Epithelial cell of esophagus (primary cell): ENCODE measurements at regions not wholly inside any gene's neighbourhood (a gene's known extent, or its start where the extent isn't known, plus 50 kb on each side); places are given as distances from the start of the nearest gene placed in this dataset.

Experiments used
- DNase-seq: peaks from one replicate; pipeline ENCODE4 v3.0.0; 2010; ENCODE audit warnings: low read depth
- H3K4me3 ChIP-seq: 2 replicates; pipeline ENCODE4 v1.5.1; 2011; ENCODE audit warnings: mild to moderate bottlenecking, low read length, control low read depth
- CTCF ChIP-seq: IDR thresholded peaks from 2 replicates; pipeline ENCODE4 v1.5.1; 2011; ENCODE audit warnings: low read depth, mild to moderate bottlenecking, low read length, control low read depth, inconsistent platforms; ENCODE audit not compliant: insufficient read depth; ENCODE audit errors: missing control alignments

- DNase-seq: peak; percentile 85
- TF ChIP-seq CTCF: no peak
- H3K4me3 ChIP-seq: no peak overlapping the region
Observed at GRCh38 chr3:124510290-124510689, 220.0 kb upstream of the UMPS start.

GRCh38 chr3:124512881-124513609, 217.2 kb upstream of the UMPS start:
- DNase-seq: no peak
- no peak for TF ChIP-seq CTCF
- H3K4me3 ChIP-seq: no peak overlapping the region

DNA sequence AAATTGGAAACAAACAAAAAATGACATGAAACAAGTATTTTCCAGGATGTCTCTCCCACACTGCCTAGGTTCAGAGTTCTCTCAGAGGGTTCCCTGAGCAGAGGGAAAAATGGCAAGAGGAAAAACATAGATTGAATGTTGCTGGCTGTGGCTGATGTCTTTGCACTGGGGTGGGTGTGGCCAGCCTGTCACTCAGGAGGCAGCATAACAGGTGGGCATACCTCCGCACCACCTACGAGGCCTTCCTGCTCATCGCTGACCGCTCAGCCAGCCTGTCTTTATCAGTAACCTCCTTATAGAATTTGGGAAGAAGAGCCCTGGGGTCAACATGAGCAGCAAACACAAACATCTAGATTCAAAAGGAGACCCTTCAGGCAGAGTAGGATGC, 216.6 kb upstream of the UMPS start:
- no peak for DNase-seq
- TF ChIP-seq CTCF: no peak
- no peak overlapping the region for H3K4me3 ChIP-seq

GRCh38 chr3:124514683-124515082, 215.6 kb upstream of the UMPS start:
- DNase-seq: peak; percentile 49
- TF ChIP-seq CTCF: no peak
- H3K4me3 ChIP-seq: no peak overlapping the region

GRCh38 chr3:124516333-124516732, 213.9 kb upstream of the UMPS start:
- no peak for TF ChIP-seq CTCF
- no peak for DNase-seq
- no peak overlapping the region for H3K4me3 ChIP-seq

DNA sequence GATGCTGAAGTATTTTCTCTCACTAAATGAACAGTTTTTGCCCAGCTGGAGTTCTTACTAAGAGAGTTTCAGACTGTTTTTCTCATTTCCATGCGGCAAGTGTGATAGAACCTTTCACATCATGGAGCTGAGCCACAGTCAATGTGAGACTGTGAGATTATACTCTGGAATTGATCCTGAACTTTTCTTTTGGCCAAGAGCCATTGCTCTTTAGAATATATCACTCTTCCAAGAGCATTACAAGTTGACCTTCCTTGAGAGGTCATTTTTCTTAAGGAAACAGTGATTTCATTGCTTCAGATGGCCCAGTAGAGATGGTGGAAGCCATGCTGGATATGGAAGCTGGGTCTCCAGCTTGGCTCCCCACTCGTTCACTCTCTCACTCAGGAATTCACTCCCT, 212.9 kb upstream of the UMPS start:
- no peak for TF ChIP-seq CTCF
- H3K4me3 ChIP-seq: no peak overlapping the region
- DNase-seq: no peak

DNA sequence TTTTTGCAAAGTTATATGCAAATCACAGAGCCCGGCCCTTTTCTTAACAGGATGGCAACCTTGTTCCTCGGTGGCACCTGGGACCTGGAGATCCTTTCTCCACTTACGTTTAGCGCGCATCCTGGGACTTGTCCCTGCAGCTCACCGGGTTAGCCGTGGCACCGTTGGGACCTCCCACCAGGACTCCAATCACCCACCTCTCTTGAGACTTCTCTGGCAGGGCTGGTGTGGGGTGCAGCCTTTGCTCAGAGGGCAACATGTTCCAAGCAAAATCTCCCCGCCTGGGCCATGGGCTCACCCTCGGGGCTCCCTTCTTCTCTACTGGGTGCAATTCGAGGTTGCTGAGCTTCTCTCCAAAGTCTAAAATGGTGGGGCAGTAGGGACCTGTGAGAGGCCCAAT, 211.9 kb upstream of the UMPS start:
- no peak for TF ChIP-seq CTCF
- no peak overlapping the region for H3K4me3 ChIP-seq
- DNase-seq: no peak
